Stomach (tissue), 4 donors: ENCODE measurements at regions not wholly inside any gene's neighbourhood (a gene's known extent, or its start where the extent isn't known, plus 50 kb on each side); places are given as distances from the start of the nearest gene placed in this dataset.

Experiments
- CTCF ChIP-seq, 7 experiments: fragments of 450-650 bp in 4 of 7; fragments of 200-600 bp in 3 of 7; sonication (generic) in 3 of 7; IDR thresholded peaks; one replicate each; pipeline ENCODE4 v1.5.1; 2016 to 2019; ENCODE audit warnings: antibody characterized with exemption in 7 of 7, control low read depth in 2 of 7, mild to moderate bottlenecking in 1 of 7
- EP300 ChIP-seq: sonication (generic); formaldehyde crosslinking; IDR thresholded peaks from one replicate; pipeline ENCODE4 v1.6.1; 2017; ENCODE audit warnings: antibody characterized with exemption
- POLR2A ChIP-seq, 4 donors: fragments of 450-650 bp; IDR thresholded peaks; one replicate each; pipeline ENCODE4 v1.6.1; 2016; ENCODE audit warnings: antibody characterized with exemption in 4 of 4, control low read depth in 2 of 4, mild to moderate bottlenecking in 1 of 4, moderate library complexity in 1 of 4
- POLR2AphosphoS5 ChIP-seq, 3 donors: sonication (generic); formaldehyde crosslinking; IDR thresholded peaks; one replicate each; pipeline ENCODE4 v1.6.1; 2016; ENCODE audit warnings: antibody characterized with exemption in 3 of 3

- TF ChIP-seq CTCF (IDR thresholded peaks at IDR 0.05) (no peak), POLR2A (IDR thresholded peaks at IDR 0.05) (no peak), POLR2AphosphoS5 (IDR thresholded peaks at IDR 0.05) (no peak), EP300 (no peak)
These were observed 352.6 kb downstream of the PDCD6IP start for GRCh38 chr3:34150992-34151391.
